Lower lobe of right lung (tissue), 2 donors: ENCODE measurements at regions not wholly inside any gene's neighbourhood (a gene's known extent, or its start where the extent isn't known, plus 50 kb on each side); places are given as distances from the start of the nearest gene placed in this dataset.
"Not testable (repeated sequence)": the region's sequence is repeated elsewhere in the genome, so short reads cannot be mapped to it uniquely, and the experiment has no call there.

Experiments
- ATAC-seq, 2 donors: fragments of 200-7000 bp; cut with Tn5 transposase; one replicate each; pipeline ENCODE4 v1.9.1; 2020 to 2022; ENCODE audit warnings: mild to moderate bottlenecking in 2 of 2, moderate library complexity in 2 of 2
- DNase-seq: peaks from one replicate; pipeline ENCODE4 v3.0.0-alpha.2; 2020
- H3K27ac ChIP-seq: fragments of 200-600 bp; one replicate; pipeline ENCODE4 v1.8.0; 2022
- H3K27me3 ChIP-seq: fragments of 200-600 bp; one replicate; pipeline ENCODE4 v1.8.0; 2022; ENCODE audit warnings: low read depth
- H3K36me3 ChIP-seq: fragments of 200-600 bp; one replicate; pipeline ENCODE4 v1.8.0; 2022; ENCODE audit warnings: mild to moderate bottlenecking
- H3K4me1 ChIP-seq: fragments of 200-600 bp; one replicate; pipeline ENCODE4 v1.8.0; 2022
- H3K4me3 ChIP-seq: fragments of 200-600 bp; one replicate; pipeline ENCODE4 v1.8.0; 2022; ENCODE audit warnings: mild to moderate bottlenecking
- H3K9me3 ChIP-seq: fragments of 200-600 bp; one replicate; pipeline ENCODE4 v1.8.0; 2022
- CTCF ChIP-seq: fragments of 200-600 bp; IDR thresholded peaks from one replicate; pipeline ENCODE4 v1.8.0; 2022; ENCODE audit warnings: antibody characterized with exemption, mild to moderate bottlenecking
- intact Hi-C: fragments of 100-400 bp; cut with DNase I; formaldehyde crosslinking; loops from one replicate; pipeline ENCODE4 v1.11.0; 2022
- donor health status: DM: no; HTN: yes; CAD: no; lungs with severe emphysema.

GRCh38 chr7:130789436-130789835, 55.4 kb upstream of the KLF14 start:
- no peaks in the 10 kb centered on the region for H3K27me3 ChIP-seq
- no peaks in the 10 kb centered on the region for H3K36me3 ChIP-seq
- no peaks in the 10 kb centered on the region for H3K9me3 ChIP-seq
- no peak overlapping the region for H3K27ac ChIP-seq
- intact Hi-C loops = no loop called here
- no peak overlapping the region for H3K4me3 ChIP-seq
- H3K4me1 ChIP-seq = no peaks in the 10 kb centered on the region
- DNase-seq (no peak), ATAC-seq (no peak)
- no peak for TF ChIP-seq CTCF

GRCh38 chr7:130791746-130792145, 57.7 kb upstream of the KLF14 start:
- intact Hi-C loops = no loop called here
- DNase-seq = no peak
- H3K27ac ChIP-seq = no peak overlapping the region
- H3K4me3 ChIP-seq = no peak overlapping the region
- H3K27me3 ChIP-seq = no peaks in the 10 kb centered on the region
- TF ChIP-seq CTCF = no peak
- H3K9me3 ChIP-seq = no peaks in the 10 kb centered on the region
- ATAC-seq = no peak
- no peaks in the 10 kb centered on the region for H3K4me1 ChIP-seq
- no peaks in the 10 kb centered on the region for H3K36me3 ChIP-seq

GRCh38 chr7:130793855-130794618, 60.0 kb upstream of the KLF14 start:
- no peak overlapping the region for H3K27ac ChIP-seq
- no peaks in the 10 kb centered on the region for H3K4me1 ChIP-seq
- H3K9me3 ChIP-seq = no peaks in the 10 kb centered on the region
- no peak for DNase-seq
- no peak for TF ChIP-seq CTCF
- H3K36me3 ChIP-seq = no peaks in the 10 kb centered on the region
- intact Hi-C loops = no loop called here
- H3K4me3 ChIP-seq = no peak overlapping the region
- H3K27me3 ChIP-seq = no peaks in the 10 kb centered on the region
- ATAC-seq = no peak

- no peak for ATAC-seq
- Histone ChIP-seq H3K36me3 (no peaks in the 10 kb centered on the region), H3K27ac (no peak overlapping the region), H3K9me3 (no peaks in the 10 kb centered on the region), H3K27me3 (no peaks in the 10 kb centered on the region), H3K4me3 (no peak overlapping the region), H3K4me1 (no peaks in the 10 kb centered on the region)
- DNase-seq = no peak
- intact Hi-C loops = no loop called here
- no peak for TF ChIP-seq CTCF
These were observed 60.6 kb upstream of the KLF14 start for GRCh38 chr7:130794619-130794922.

- intact Hi-C loops, H3K9me3 ChIP-seq, H3K27ac ChIP-seq, ATAC-seq, H3K4me3 ChIP-seq, H3K27me3 ChIP-seq, H3K4me1 ChIP-seq, H3K36me3 ChIP-seq, DNase-seq: not testable (repeated sequence)
These were observed 62.4 kb upstream of the KLF14 start for GRCh38 chr7:130796425-130796824.

GRCh38 chr7:130803127-130803526, 69.1 kb upstream of the KLF14 start:
- DNase-seq = no peak
- Histone ChIP-seq H3K4me3 (no peak overlapping the region), H3K4me1 (no peaks in the 10 kb centered on the region), H3K27me3 (peaks cover 7% of the 10 kb centered on the region), H3K36me3 (no peaks in the 10 kb centered on the region), H3K27ac (no peak overlapping the region), H3K9me3 (no peaks in the 10 kb centered on the region)
- no peak for TF ChIP-seq CTCF
- intact Hi-C loops = no loop called here
- ATAC-seq = no peak
